CD14-positive monocyte (primary cell): ENCODE measurements at regions not wholly inside any gene's neighbourhood (a gene's known extent, or its start where the extent isn't known, plus 50 kb on each side); places are given as distances from the start of the nearest gene placed in this dataset.

Experiments
- DNase-seq, 3 donors: peaks; one replicate each; pipeline ENCODE4 v3.0.0-alpha.2; 2011 to 2022
- H2AFZ ChIP-seq: 2 replicates; pipeline ENCODE4 v1.6.0; 2012; ENCODE audit warnings: mild to moderate bottlenecking, low read depth, low read length, inconsistent platforms; ENCODE audit not compliant: insufficient read depth, poor library complexity, severe bottlenecking
- H3K27ac ChIP-seq, 2 donors: 1 replicate in 1 of 2; 2 replicates in 1 of 2; pipeline ENCODE4 v1.5.1; 2012 to 2013; ENCODE audit warnings: low read length in 2 of 2, control low read depth in 1 of 2, inconsistent platforms in 1 of 2, low read depth in 1 of 2, mild to moderate bottlenecking in 1 of 2
- H3K27me3 ChIP-seq, 2 donors: one replicate each; pipeline versions ENCODE4 v1.6.0 to v1.6.1; 2011 to 2013; ENCODE audit warnings: low read length in 2 of 2; ENCODE audit not compliant: control insufficient read depth in 2 of 2, insufficient read depth in 2 of 2
- H3K36me3 ChIP-seq, 2 donors: replicated peaks in 1 of 2; 1 replicate in 1 of 2; 2 replicates in 1 of 2; pipeline versions ENCODE4 v1.5.1 to v1.6.1; 2012 to 2013; ENCODE audit warnings: low read length in 2 of 2, control low read depth in 1 of 2, inconsistent platforms in 1 of 2, mild to moderate bottlenecking in 1 of 2; ENCODE audit not compliant: insufficient read depth in 2 of 2, control insufficient read depth in 1 of 2
- H3K4me1 ChIP-seq, 2 donors: 1 replicate in 1 of 2; 2 replicates in 1 of 2; pipeline versions ENCODE4 v1.5.1 to v1.6.1; 2012 to 2013; ENCODE audit warnings: low read length in 2 of 2, control low read depth in 1 of 2, inconsistent platforms in 1 of 2, mild to moderate bottlenecking in 1 of 2, moderate library complexity in 1 of 2; ENCODE audit not compliant: insufficient read depth in 2 of 2, control insufficient read depth in 1 of 2
- H3K4me2 ChIP-seq: replicated peaks from 2 replicates; pipeline ENCODE3; 2012; ENCODE audit warnings: low read length, moderate library complexity, mild to moderate bottlenecking; ENCODE audit not compliant: poor library complexity, severe bottlenecking; ENCODE audit errors: extremely low read depth
- H3K4me3 ChIP-seq, 3 experiments: fragments of 200-600 bp in 1 of 3; sonication (generic) in 1 of 3; replicated peaks in 1 of 3; 1 replicate in 2 of 3; 2 replicates in 1 of 3; pipeline ENCODE4 v1.5.1; 2011 to 2013; ENCODE audit warnings: low read length in 3 of 3, mild to moderate bottlenecking in 3 of 3, control low read depth in 2 of 3, low read depth in 2 of 3, inconsistent platforms in 1 of 3, moderate library complexity in 1 of 3
- H3K79me2 ChIP-seq: 2 replicates; pipeline ENCODE4 v1.6.0; 2012; ENCODE audit warnings: mild to moderate bottlenecking, control low read depth, inconsistent platforms, low read length, moderate library complexity; ENCODE audit not compliant: insufficient read depth
- H3K9ac ChIP-seq: 2 replicates; pipeline ENCODE4 v1.6.0; 2017; ENCODE audit warnings: low read length, mild to moderate bottlenecking; ENCODE audit not compliant: insufficient read depth, poor library complexity, severe bottlenecking
- H3K9me3 ChIP-seq, 2 donors: replicated peaks in 1 of 2; 1 replicate in 1 of 2; 2 replicates in 1 of 2; pipeline versions ENCODE4 v1.5.1 to v1.6.1; 2012 to 2013; ENCODE audit warnings: low read length in 2 of 2, control low read depth in 1 of 2; ENCODE audit not compliant: control insufficient read depth in 1 of 2, insufficient read depth in 1 of 2
- H4K20me1 ChIP-seq: 2 replicates; pipeline ENCODE4 v1.6.0; 2012; ENCODE audit warnings: mild to moderate bottlenecking, low read length, control low read depth, moderate library complexity; ENCODE audit not compliant: insufficient read depth
- H3K27ac Mint-ChIP-seq, 7 donors: one replicate each; pipeline ENCODE4 v1.8.0; 2020; ENCODE audit warnings: mild to moderate bottlenecking in 7 of 7, mixed read lengths in 7 of 7, moderate library complexity in 6 of 7, inconsistent platforms in 2 of 7
- H3K27me3 Mint-ChIP-seq, 3 donors: one replicate each; pipeline ENCODE4 v1.8.0; 2021 to 2022; ENCODE audit warnings: low read depth in 3 of 3, mild to moderate bottlenecking in 3 of 3, mixed read lengths in 3 of 3, moderate library complexity in 3 of 3, inconsistent platforms in 1 of 3
- H3K36me3 Mint-ChIP-seq, 2 donors: one replicate each; pipeline ENCODE4 v1.8.0; 2020; ENCODE audit warnings: mixed read lengths in 2 of 2, inconsistent platforms in 1 of 2, mild to moderate bottlenecking in 1 of 2
- H3K4me1 Mint-ChIP-seq: one replicate; pipeline ENCODE4 v1.8.0; 2020; ENCODE audit warnings: mild to moderate bottlenecking, mixed read lengths
- H3K4me3 Mint-ChIP-seq, 2 donors: one replicate each; pipeline ENCODE4 v1.8.0; 2020; ENCODE audit warnings: mild to moderate bottlenecking in 2 of 2, mixed read lengths in 2 of 2, moderate library complexity in 1 of 2
- H3K9me3 Mint-ChIP-seq, 7 donors: one replicate each; pipeline ENCODE4 v1.8.0; 2020 to 2022; ENCODE audit warnings: mixed read lengths in 7 of 7, mild to moderate bottlenecking in 6 of 7, moderate library complexity in 6 of 7, inconsistent platforms in 2 of 7
- WGBS: methylation state at CpG from one replicate; pipeline ENCODE4 v1.1.5; 2013; ENCODE audit warnings: missing lambda C conversion rate; ENCODE audit not compliant: insufficient coverage; 5-methylcytosine and 5-hydroxymethylcytosine counted together
- intact Hi-C, 2 donors: fragments of 100-400 bp; cut with micrococcal nuclease; formaldehyde crosslinking; loops; one replicate each; pipeline versions ENCODE4 v1.15.0 to v1.15.1; 2023
- TF ChIP-seq, protein P1 (sequence below): fragments of 200-600 bp; IDR thresholded peaks from one replicate; pipeline ENCODE4 v1.8.0; 2022; ENCODE audit warnings: antibody characterized with exemption, mild to moderate bottlenecking

DNA sequence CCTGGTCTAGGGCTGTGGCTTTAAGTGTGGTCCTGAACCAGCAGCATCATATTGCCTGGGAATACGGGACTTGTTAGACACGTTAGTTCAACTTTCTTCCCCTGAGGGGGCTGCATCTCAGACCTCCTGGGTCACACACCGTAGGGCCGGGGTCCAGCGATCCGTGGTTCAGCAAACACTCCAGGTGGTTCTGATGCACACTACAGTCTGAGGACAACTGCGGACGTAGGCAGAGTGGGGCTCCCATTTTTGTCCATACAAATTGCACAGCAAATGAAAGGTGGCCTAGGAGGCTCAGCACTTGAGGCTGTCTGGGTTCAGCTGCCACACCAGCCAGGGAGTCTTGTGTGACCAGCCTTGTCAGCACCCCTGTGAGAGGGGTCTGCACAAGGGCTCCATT is 233.1 kb downstream of the QKI start:
- peaks cover 0 to 4% (median 3%) of the 10 kb centered on the region in 7 donors for H3K9me3 Mint-ChIP-seq
- Histone ChIP-seq H3K9me3 (no peaks in the 10 kb centered on the region), H2AFZ (no peak overlapping the region), H3K4me2 (no peak overlapping the region), H3K9ac (no peak overlapping the region), H3K36me3 (no peaks in the 10 kb centered on the region), H4K20me1 (no peaks in the 10 kb centered on the region), H3K27ac (no peak overlapping the region), H3K4me1 (peaks cover 5 to 7% of the 10 kb centered on the region in 2 donors), H3K4me3 (no peak overlapping the region), H3K27me3 (no peaks in the 10 kb centered on the region), H3K79me2 (no peaks in the 10 kb centered on the region)
- TF ChIP-seq, protein P1, sequence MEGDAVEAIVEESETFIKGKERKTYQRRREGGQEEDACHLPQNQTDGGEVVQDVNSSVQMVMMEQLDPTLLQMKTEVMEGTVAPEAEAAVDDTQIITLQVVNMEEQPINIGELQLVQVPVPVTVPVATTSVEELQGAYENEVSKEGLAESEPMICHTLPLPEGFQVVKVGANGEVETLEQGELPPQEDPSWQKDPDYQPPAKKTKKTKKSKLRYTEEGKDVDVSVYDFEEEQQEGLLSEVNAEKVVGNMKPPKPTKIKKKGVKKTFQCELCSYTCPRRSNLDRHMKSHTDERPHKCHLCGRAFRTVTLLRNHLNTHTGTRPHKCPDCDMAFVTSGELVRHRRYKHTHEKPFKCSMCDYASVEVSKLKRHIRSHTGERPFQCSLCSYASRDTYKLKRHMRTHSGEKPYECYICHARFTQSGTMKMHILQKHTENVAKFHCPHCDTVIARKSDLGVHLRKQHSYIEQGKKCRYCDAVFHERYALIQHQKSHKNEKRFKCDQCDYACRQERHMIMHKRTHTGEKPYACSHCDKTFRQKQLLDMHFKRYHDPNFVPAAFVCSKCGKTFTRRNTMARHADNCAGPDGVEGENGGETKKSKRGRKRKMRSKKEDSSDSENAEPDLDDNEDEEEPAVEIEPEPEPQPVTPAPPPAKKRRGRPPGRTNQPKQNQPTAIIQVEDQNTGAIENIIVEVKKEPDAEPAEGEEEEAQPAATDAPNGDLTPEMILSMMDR, result no peak
- H3K4me3 Mint-ChIP-seq, result no peak overlapping the region
- 98% methylated on average over 8 of the region's 8 CpGs for WGBS
- no peaks in the 10 kb centered on the region for H3K36me3 Mint-ChIP-seq
- H3K27ac Mint-ChIP-seq, result no peak overlapping the region
- peaks cover 3% of the 10 kb centered on the region for H3K4me1 Mint-ChIP-seq
- intact Hi-C loops, result no loop called here
- no peak for DNase-seq
- H3K27me3 Mint-ChIP-seq, result peaks cover 7 to 28% (median 17%) of the 10 kb centered on the region in 3 donors

DNA sequence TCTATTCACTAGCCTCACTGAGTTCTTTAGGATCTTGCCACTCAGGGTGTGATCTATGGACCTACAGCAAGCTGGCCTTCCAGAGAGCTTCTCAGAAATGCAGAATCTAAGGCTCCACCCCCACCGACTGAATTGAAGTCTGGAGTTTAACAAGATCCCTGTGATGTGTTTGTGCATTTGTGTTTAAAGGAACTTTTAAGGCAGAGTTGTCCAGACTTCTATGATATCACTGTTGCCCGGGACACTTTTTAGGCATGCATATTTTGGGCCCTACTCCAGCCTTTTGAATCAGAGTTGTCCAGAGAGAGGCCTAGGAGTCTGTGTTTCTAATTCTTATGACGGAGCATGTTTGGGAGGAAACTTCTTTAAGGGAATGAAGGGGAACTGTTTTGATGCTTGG is 232.3 kb downstream of the QKI start:
- H3K79me2 ChIP-seq, result no peaks in the 10 kb centered on the region
- Mint-ChIP-seq H3K36me3 (no peaks in the 10 kb centered on the region), H3K27me3 (peaks cover 7 to 24% (median 16%) of the 10 kb centered on the region in 3 donors), H3K4me1 (no peaks in the 10 kb centered on the region), H3K9me3 (peaks cover 0 to 7% (median 3%) of the 10 kb centered on the region in 7 donors), H3K4me3 (no peak overlapping the region), H3K27ac (peak overlapping the region in 1 of 7 donors; percentile 29)
- DNase-seq, result no peak
- H3K27me3 ChIP-seq, result no peaks in the 10 kb centered on the region
- peaks cover 0 to 3% of the 10 kb centered on the region in 2 donors for H3K9me3 ChIP-seq
- no peaks in the 10 kb centered on the region for H3K36me3 ChIP-seq
- no peaks in the 10 kb centered on the region for H4K20me1 ChIP-seq
- intact Hi-C loops, result no loop called here
- H3K4me1 ChIP-seq, result no peaks in the 10 kb centered on the region
- H3K4me2 ChIP-seq, result no peak overlapping the region
- WGBS, result 92% methylated on average over 2 of the region's 3 CpGs
- no peak overlapping the region for H3K27ac ChIP-seq
- no peak overlapping the region for H3K4me3 ChIP-seq
- H3K9ac ChIP-seq, result no peak overlapping the region
- TF ChIP-seq, protein P1, result no peak
- H2AFZ ChIP-seq, result no peak overlapping the region
